ENCODE measurements at regions not wholly inside any gene's neighbourhood (a gene's known extent, or its start where the extent isn't known, plus 50 kb on each side); places are given as distances from the start of the nearest gene placed in this dataset.

GRCh38 chr7:85940798-85941197, 702.9 kb upstream of the GRM3 start:
- TF ChIP-seq JUN (IDR thresholded peaks at IDR 0.05) (no peak), EP300 (IDR thresholded peaks at IDR 0.05) (no peak), REST (IDR thresholded peaks at IDR 0.05) (no peak), HOXA7 (CRISPR knock-in tag; IDR thresholded peaks at IDR 0.05) (no peak), POLR2A (IDR thresholded peaks at IDR 0.05; ENCODE audit: low read length) (no peak)
- TF ChIP-seq, protein P1, sequence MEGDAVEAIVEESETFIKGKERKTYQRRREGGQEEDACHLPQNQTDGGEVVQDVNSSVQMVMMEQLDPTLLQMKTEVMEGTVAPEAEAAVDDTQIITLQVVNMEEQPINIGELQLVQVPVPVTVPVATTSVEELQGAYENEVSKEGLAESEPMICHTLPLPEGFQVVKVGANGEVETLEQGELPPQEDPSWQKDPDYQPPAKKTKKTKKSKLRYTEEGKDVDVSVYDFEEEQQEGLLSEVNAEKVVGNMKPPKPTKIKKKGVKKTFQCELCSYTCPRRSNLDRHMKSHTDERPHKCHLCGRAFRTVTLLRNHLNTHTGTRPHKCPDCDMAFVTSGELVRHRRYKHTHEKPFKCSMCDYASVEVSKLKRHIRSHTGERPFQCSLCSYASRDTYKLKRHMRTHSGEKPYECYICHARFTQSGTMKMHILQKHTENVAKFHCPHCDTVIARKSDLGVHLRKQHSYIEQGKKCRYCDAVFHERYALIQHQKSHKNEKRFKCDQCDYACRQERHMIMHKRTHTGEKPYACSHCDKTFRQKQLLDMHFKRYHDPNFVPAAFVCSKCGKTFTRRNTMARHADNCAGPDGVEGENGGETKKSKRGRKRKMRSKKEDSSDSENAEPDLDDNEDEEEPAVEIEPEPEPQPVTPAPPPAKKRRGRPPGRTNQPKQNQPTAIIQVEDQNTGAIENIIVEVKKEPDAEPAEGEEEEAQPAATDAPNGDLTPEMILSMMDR (IDR thresholded peaks at IDR 0.05) = no peak

Measured in A549 (cell line).